Neural cell (in vitro differentiated cells): ENCODE measurements at regions not wholly inside any gene's neighbourhood (a gene's known extent, or its start where the extent isn't known, plus 50 kb on each side); places are given as distances from the start of the nearest gene placed in this dataset.

Experiments
- EP300 ChIP-seq: fragments of 450-650 bp; conservative IDR thresholded peaks from 2 replicates; pipeline ENCODE4 v1.6.1; 2014; ENCODE audit warnings: antibody characterized with exemption, mild to moderate bottlenecking, moderate library complexity; ENCODE audit not compliant: poor library complexity, severe bottlenecking
- EZH2 ChIP-seq: fragments of 200-600, 300-800 bp; shearing (Covaris generic), sonication (generic); IDR thresholded peaks from 2 replicates; pipeline ENCODE4 v1.6.1; 2014; ENCODE audit warnings: antibody characterized with exemption, low read length, borderline replicate concordance, mild to moderate bottlenecking; ENCODE audit not compliant: insufficient read depth, poor library complexity, severe bottlenecking
- MXI1 ChIP-seq: fragments of 450-650 bp; conservative IDR thresholded peaks from 2 replicates; pipeline ENCODE4 v1.6.1; 2014; ENCODE audit warnings: antibody characterized with exemption, mild to moderate bottlenecking; ENCODE audit not compliant: poor library complexity, severe bottlenecking
- POLR2AphosphoS5 ChIP-seq: IDR thresholded peaks from 2 replicates; pipeline ENCODE4 v1.6.1; 2012
- RAD21 ChIP-seq: fragments of 450-650 bp; conservative IDR thresholded peaks from 2 replicates; pipeline ENCODE4 v1.6.1; 2014; ENCODE audit warnings: antibody characterized with exemption, mild to moderate bottlenecking, moderate library complexity
- TF ChIP-seq, protein P1 (sequence below): fragments of 450-650 bp; IDR thresholded peaks from 2 replicates; pipeline ENCODE4 v1.5.1; 2014; ENCODE audit warnings: antibody characterized with exemption, mild to moderate bottlenecking, moderate library complexity; ENCODE audit not compliant: poor library complexity, severe bottlenecking
- TF ChIP-seq, protein P2 (sequence below): IDR thresholded peaks from 2 replicates; pipeline ENCODE4 v1.6.1; 2012; ENCODE audit warnings: borderline replicate concordance

DNA sequence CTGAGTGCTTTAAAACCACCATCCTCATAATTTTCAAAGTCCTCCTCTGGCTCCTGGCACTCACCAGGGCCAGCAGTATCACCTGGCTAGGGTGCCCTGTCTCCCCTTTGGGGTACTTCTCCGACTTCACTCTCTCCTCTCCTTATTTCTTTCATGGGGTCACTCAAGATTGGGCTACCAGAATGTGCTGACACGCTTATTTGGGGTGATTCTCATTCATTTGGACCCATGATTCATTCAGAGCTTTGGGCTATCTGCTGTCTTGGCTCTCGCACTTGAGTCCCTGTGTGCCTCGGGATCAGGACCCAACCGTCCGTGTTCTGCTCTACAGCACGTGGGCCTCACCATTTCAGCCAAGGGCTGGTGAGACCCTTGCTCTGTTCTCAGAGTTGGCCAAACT, 70.1 kb upstream of the NEDD4L start:
- TF ChIP-seq, protein P1, sequence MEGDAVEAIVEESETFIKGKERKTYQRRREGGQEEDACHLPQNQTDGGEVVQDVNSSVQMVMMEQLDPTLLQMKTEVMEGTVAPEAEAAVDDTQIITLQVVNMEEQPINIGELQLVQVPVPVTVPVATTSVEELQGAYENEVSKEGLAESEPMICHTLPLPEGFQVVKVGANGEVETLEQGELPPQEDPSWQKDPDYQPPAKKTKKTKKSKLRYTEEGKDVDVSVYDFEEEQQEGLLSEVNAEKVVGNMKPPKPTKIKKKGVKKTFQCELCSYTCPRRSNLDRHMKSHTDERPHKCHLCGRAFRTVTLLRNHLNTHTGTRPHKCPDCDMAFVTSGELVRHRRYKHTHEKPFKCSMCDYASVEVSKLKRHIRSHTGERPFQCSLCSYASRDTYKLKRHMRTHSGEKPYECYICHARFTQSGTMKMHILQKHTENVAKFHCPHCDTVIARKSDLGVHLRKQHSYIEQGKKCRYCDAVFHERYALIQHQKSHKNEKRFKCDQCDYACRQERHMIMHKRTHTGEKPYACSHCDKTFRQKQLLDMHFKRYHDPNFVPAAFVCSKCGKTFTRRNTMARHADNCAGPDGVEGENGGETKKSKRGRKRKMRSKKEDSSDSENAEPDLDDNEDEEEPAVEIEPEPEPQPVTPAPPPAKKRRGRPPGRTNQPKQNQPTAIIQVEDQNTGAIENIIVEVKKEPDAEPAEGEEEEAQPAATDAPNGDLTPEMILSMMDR, result no peak
- no peak for TF ChIP-seq EZH2
- TF ChIP-seq RAD21, result no peak
- no peak for TF ChIP-seq EP300
- no peak for TF ChIP-seq POLR2AphosphoS5
- TF ChIP-seq, protein P2, sequence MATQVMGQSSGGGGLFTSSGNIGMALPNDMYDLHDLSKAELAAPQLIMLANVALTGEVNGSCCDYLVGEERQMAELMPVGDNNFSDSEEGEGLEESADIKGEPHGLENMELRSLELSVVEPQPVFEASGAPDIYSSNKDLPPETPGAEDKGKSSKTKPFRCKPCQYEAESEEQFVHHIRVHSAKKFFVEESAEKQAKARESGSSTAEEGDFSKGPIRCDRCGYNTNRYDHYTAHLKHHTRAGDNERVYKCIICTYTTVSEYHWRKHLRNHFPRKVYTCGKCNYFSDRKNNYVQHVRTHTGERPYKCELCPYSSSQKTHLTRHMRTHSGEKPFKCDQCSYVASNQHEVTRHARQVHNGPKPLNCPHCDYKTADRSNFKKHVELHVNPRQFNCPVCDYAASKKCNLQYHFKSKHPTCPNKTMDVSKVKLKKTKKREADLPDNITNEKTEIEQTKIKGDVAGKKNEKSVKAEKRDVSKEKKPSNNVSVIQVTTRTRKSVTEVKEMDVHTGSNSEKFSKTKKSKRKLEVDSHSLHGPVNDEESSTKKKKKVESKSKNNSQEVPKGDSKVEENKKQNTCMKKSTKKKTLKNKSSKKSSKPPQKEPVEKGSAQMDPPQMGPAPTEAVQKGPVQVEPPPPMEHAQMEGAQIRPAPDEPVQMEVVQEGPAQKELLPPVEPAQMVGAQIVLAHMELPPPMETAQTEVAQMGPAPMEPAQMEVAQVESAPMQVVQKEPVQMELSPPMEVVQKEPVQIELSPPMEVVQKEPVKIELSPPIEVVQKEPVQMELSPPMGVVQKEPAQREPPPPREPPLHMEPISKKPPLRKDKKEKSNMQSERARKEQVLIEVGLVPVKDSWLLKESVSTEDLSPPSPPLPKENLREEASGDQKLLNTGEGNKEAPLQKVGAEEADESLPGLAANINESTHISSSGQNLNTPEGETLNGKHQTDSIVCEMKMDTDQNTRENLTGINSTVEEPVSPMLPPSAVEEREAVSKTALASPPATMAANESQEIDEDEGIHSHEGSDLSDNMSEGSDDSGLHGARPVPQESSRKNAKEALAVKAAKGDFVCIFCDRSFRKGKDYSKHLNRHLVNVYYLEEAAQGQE, result no peak
- TF ChIP-seq MXI1, result no peak
